ENCODE measurements at regions not wholly inside any gene's neighbourhood (a gene's known extent, or its start where the extent isn't known, plus 50 kb on each side); places are given as distances from the start of the nearest gene placed in this dataset.
"Not testable (repeated sequence)": the region's sequence is repeated elsewhere in the genome, so short reads cannot be mapped to it uniquely, and the experiment has no call there.

GRCh38 chr15:35691891-35692867, 146.2 kb upstream of the DPH6 start:
- FAIRE-seq (no peak), DNase-seq (ENCODE audit: low spot score in 2 of 2) (no peak)

- DNase-seq (ENCODE audit: low spot score in 2 of 2), result no peak
- no peak for FAIRE-seq
Measured at GRCh38 chr15:35693286-35693685, 147.3 kb upstream of the DPH6 start.

GRCh38 chr15:35693886-35694285, 147.9 kb upstream of the DPH6 start:
- FAIRE-seq (no peak), DNase-seq (ENCODE audit: low spot score in 2 of 2) (no peak)

GRCh38 chr15:35695003-35695402, 149.0 kb upstream of the DPH6 start:
- no peak for FAIRE-seq

GRCh38 chr15:35696767-35697231, 150.8 kb upstream of the DPH6 start:
- FAIRE-seq (no peak), DNase-seq (ENCODE audit: low spot score in 2 of 2) (no peak)

More at GRCh38 chr15:35695003-35695402, 149.0 kb upstream of the DPH6 start:
- no peak for DNase-seq (ENCODE audit: low spot score in 2 of 2)

GRCh38 chr15:35697549-35698299, 151.8 kb upstream of the DPH6 start:
- FAIRE-seq, result no peak
- no peak for DNase-seq (ENCODE audit: low spot score in 2 of 2)

GRCh38 chr15:35698331-35698730, 152.4 kb upstream of the DPH6 start:
- FAIRE-seq (no peak), DNase-seq (ENCODE audit: low spot score in 2 of 2) (no peak)

- DNase-seq (ENCODE audit: low spot score in 2 of 2) (no peak), FAIRE-seq (no peak)
Measured at GRCh38 chr15:35698966-35699575, 153.1 kb upstream of the DPH6 start.

GRCh38 chr15:35700091-35700593, 154.2 kb upstream of the DPH6 start:
- DNase-seq (ENCODE audit: low spot score in 2 of 2); FAIRE-seq: not testable (repeated sequence)

GRCh38 chr15:35701402-35702046, 155.6 kb upstream of the DPH6 start:
- no peak for FAIRE-seq
- no peak for DNase-seq (ENCODE audit: low spot score in 2 of 2)

- no peak for FAIRE-seq
- no peak for DNase-seq (ENCODE audit: low spot score in 2 of 2)
Measured at GRCh38 chr15:35702946-35703495, 157.1 kb upstream of the DPH6 start.

- no peak for DNase-seq (ENCODE audit: low spot score in 2 of 2)
- FAIRE-seq, result no peak
Measured at GRCh38 chr15:35705030-35705883, 159.3 kb upstream of the DPH6 start.

- DNase-seq (ENCODE audit: low spot score in 2 of 2), result no peak
- no peak for FAIRE-seq
Measured at GRCh38 chr15:35705884-35706585, 160.1 kb upstream of the DPH6 start.

GRCh38 chr15:35712956-35713355, 167.0 kb upstream of the DPH6 start:
- DNase-seq (ENCODE audit: low spot score in 2 of 2), result no peak
- FAIRE-seq, result no peak

- DNase-seq (ENCODE audit: low spot score in 2 of 2) (no peak), FAIRE-seq (no peak)
Measured at GRCh38 chr15:35713733-35714132, 167.8 kb upstream of the DPH6 start.

- no peak for DNase-seq (ENCODE audit: low spot score in 2 of 2)
- FAIRE-seq, result no peak
Measured at GRCh38 chr15:35717721-35718120, 171.8 kb upstream of the DPH6 start.

GRCh38 chr15:35720019-35720418, 174.1 kb upstream of the DPH6 start:
- FAIRE-seq (no peak), DNase-seq (ENCODE audit: low spot score in 2 of 2) (no peak)

- no peak for DNase-seq (ENCODE audit: low spot score in 2 of 2)
- FAIRE-seq, result no peak
Measured at GRCh38 chr15:35720984-35721383, 175.0 kb upstream of the DPH6 start.

Data from frontal cortex (tissue), 3 donors.